Thyroid gland (tissue), 4 donors: ENCODE measurements at regions not wholly inside any gene's neighbourhood (a gene's known extent, or its start where the extent isn't known, plus 50 kb on each side); places are given as distances from the start of the nearest gene placed in this dataset.

Source experiments
- CTCF ChIP-seq, 6 experiments: fragments of 200-600 bp in 3 of 6; fragments of 450-650 bp in 3 of 6; sonication (generic) in 3 of 6; IDR thresholded peaks; one replicate each; pipeline ENCODE4 v1.5.1; 2016 to 2019; ENCODE audit warnings: antibody characterized with exemption in 6 of 6, mild to moderate bottlenecking in 2 of 6, inconsistent platforms in 1 of 6, moderate library complexity in 1 of 6
- POLR2A ChIP-seq, 2 donors: fragments of 450-650 bp; IDR thresholded peaks; one replicate each; pipeline ENCODE4 v1.6.1; 2017; ENCODE audit warnings: antibody characterized with exemption in 2 of 2, mild to moderate bottlenecking in 2 of 2, moderate library complexity in 1 of 2

GRCh38 chr7:91749418-91749817 lies 131.1 kb downstream of the MTERF1 start:
- TF ChIP-seq CTCF (IDR thresholded peaks at IDR 0.05) = no peak
- TF ChIP-seq POLR2A (IDR thresholded peaks at IDR 0.05) = no peak
